ENCODE measurements at regions not wholly inside any gene's neighbourhood (a gene's known extent, or its start where the extent isn't known, plus 50 kb on each side); places are given as distances from the start of the nearest gene placed in this dataset.

- CTCF ChIA-PET, result no interaction called here
- POLR2A ChIA-PET (ENCODE audit: low non-redundant PET), result no interaction called here
- H3K9me3 ChIP-seq (ENCODE audit: low read depth, low read length, poor library complexity, severe bottlenecking), result peaks cover 49% of the 10 kb centered on the region
These were observed 106.3 kb upstream of the ZNF267 start for GRCh38 chr16:31767267-31767666.

DNA sequence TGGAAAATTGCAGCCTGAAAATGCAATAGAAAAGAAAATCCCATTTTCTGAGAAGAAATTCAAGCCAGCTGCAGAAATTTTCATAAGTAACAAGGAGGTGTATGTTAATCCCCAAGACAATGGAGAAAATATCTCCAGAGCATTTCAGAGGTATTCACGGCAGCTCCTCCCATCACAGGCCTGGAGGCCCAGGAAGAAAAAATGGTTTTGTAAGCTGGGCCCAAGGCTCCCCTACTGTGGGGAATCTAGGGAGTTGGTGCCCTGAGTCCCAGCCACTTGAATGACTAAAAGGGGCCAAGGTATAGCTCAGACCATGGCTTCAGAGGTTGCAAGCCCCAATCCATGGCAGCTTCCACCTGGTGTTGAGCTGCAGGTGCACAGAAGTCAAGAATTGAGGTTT lies 93.3 kb upstream of the ZNF267 start:
- intact Hi-C loops (cut with micrococcal nuclease; ENCODE audit: unreplicated experiment), result no loop called here
- ChIA-PET CTCF (no interaction called here), POLR2A (ENCODE audit: low non-redundant PET) (no interaction called here)
- Histone ChIP-seq H3K4me1 (ENCODE audit: insufficient read depth, low read length, poor library complexity, severe bottlenecking) (no peaks in the 10 kb centered on the region), H3K36me3 (ENCODE audit: insufficient read depth, low read length, poor library complexity, severe bottlenecking) (no peaks in the 10 kb centered on the region), H3K27ac (ENCODE audit: low read depth, low read length, poor library complexity, severe bottlenecking) (no peak overlapping the region), H3K27me3 (replicated peaks; ENCODE audit: insufficient read depth, low read depth, low read length, poor library complexity) (no peaks in the 10 kb centered on the region), H3K4me3 (ENCODE audit: low read depth, low read length, poor library complexity, severe bottlenecking) (no peak overlapping the region), H3K9me3 (ENCODE audit: low read depth, low read length, poor library complexity, severe bottlenecking) (peaks cover 14% of the 10 kb centered on the region)
- DNase-seq (ENCODE audit: low spot score), result no peak
- BruUV-seq (replicated peaks), result no TSS peak
- TF ChIP-seq, protein P1, sequence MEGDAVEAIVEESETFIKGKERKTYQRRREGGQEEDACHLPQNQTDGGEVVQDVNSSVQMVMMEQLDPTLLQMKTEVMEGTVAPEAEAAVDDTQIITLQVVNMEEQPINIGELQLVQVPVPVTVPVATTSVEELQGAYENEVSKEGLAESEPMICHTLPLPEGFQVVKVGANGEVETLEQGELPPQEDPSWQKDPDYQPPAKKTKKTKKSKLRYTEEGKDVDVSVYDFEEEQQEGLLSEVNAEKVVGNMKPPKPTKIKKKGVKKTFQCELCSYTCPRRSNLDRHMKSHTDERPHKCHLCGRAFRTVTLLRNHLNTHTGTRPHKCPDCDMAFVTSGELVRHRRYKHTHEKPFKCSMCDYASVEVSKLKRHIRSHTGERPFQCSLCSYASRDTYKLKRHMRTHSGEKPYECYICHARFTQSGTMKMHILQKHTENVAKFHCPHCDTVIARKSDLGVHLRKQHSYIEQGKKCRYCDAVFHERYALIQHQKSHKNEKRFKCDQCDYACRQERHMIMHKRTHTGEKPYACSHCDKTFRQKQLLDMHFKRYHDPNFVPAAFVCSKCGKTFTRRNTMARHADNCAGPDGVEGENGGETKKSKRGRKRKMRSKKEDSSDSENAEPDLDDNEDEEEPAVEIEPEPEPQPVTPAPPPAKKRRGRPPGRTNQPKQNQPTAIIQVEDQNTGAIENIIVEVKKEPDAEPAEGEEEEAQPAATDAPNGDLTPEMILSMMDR (conservative IDR thresholded peaks at IDR 0.05; ENCODE audit: low read depth, low read length), result no peak
- no peak for TF ChIP-seq EZH2 (IDR thresholded peaks at IDR 0.05; ENCODE audit: borderline replicate concordance, low read depth, low read length, poor library complexity, severe bottlenecking)

More at GRCh38 chr16:31767267-31767666, 106.3 kb upstream of the ZNF267 start:
- TF ChIP-seq EZH2 (IDR thresholded peaks at IDR 0.05; ENCODE audit: borderline replicate concordance, low read depth, low read length, poor library complexity, severe bottlenecking), result no peak
- TF ChIP-seq, protein P1 (conservative IDR thresholded peaks at IDR 0.05; ENCODE audit: low read depth, low read length), result no peak
- DNase-seq (ENCODE audit: low spot score), result no peak
- H3K4me3 ChIP-seq (ENCODE audit: low read depth, low read length, poor library complexity, severe bottlenecking), result no peak overlapping the region
- intact Hi-C loops (cut with micrococcal nuclease; ENCODE audit: unreplicated experiment), result no loop called here
- H3K27me3 ChIP-seq (replicated peaks; ENCODE audit: insufficient read depth, low read depth, low read length, poor library complexity), result no peaks in the 10 kb centered on the region
- H3K4me1 ChIP-seq (ENCODE audit: insufficient read depth, low read length, poor library complexity, severe bottlenecking), result no peaks in the 10 kb centered on the region
- H3K36me3 ChIP-seq (ENCODE audit: insufficient read depth, low read length, poor library complexity, severe bottlenecking), result no peaks in the 10 kb centered on the region
- no TSS peak for BruUV-seq (replicated peaks)
- no peak overlapping the region for H3K27ac ChIP-seq (ENCODE audit: low read depth, low read length, poor library complexity, severe bottlenecking)

GRCh38 chr16:31785126-31785525 lies 88.5 kb upstream of the ZNF267 start:
- no peaks in the 10 kb centered on the region for H3K36me3 ChIP-seq (ENCODE audit: insufficient read depth, low read length, poor library complexity, severe bottlenecking)
- H3K27ac ChIP-seq (ENCODE audit: low read depth, low read length, poor library complexity, severe bottlenecking), result no peak overlapping the region
- TF ChIP-seq, protein P1 (conservative IDR thresholded peaks at IDR 0.05; ENCODE audit: low read depth, low read length), result no peak
- TF ChIP-seq EZH2 (IDR thresholded peaks at IDR 0.05; ENCODE audit: borderline replicate concordance, low read depth, low read length, poor library complexity, severe bottlenecking), result no peak
- no peak overlapping the region for H3K4me3 ChIP-seq (ENCODE audit: low read depth, low read length, poor library complexity, severe bottlenecking)
- H3K9me3 ChIP-seq (ENCODE audit: low read depth, low read length, poor library complexity, severe bottlenecking), result peaks cover 4% of the 10 kb centered on the region
- no peaks in the 10 kb centered on the region for H3K27me3 ChIP-seq (replicated peaks; ENCODE audit: insufficient read depth, low read depth, low read length, poor library complexity)
- ChIA-PET POLR2A (ENCODE audit: low non-redundant PET) (no interaction called here), CTCF (no interaction called here)
- no peak for DNase-seq (ENCODE audit: low spot score)
- no peaks in the 10 kb centered on the region for H3K4me1 ChIP-seq (ENCODE audit: insufficient read depth, low read length, poor library complexity, severe bottlenecking)
- intact Hi-C loops (cut with micrococcal nuclease; ENCODE audit: unreplicated experiment), result no loop called here
- no TSS peak for BruUV-seq (replicated peaks)

All from A673 (cell line).